C4-2B (cell line): ENCODE measurements at regions not wholly inside any gene's neighbourhood (a gene's known extent, or its start where the extent isn't known, plus 50 kb on each side); places are given as distances from the start of the nearest gene placed in this dataset.

Experiments used
- H3K27ac ChIP-seq: fragments of 450-650 bp; 2 replicates; pipeline ENCODE4 v1.5.1; 2017
- CTCF ChIP-seq: fragments of 450-650 bp; conservative IDR thresholded peaks from 2 replicates; pipeline ENCODE4 v1.5.1; 2017; ENCODE audit warnings: mild to moderate bottlenecking
- ZFX ChIP-seq: fragments of 450-650 bp; IDR thresholded peaks from 2 replicates; pipeline ENCODE4 v1.6.1; 2017

GRCh38 chr6:1024161-1024560 is 287.7 kb upstream of the FOXQ1 start:
- peak overlapping the region; percentile 41; the same call in 1 of the 2 replicates for H3K27ac ChIP-seq
- TF ChIP-seq CTCF, result no peak
- TF ChIP-seq ZFX, result no peak

GRCh38 chr6:1023229-1023628 is 288.7 kb upstream of the FOXQ1 start:
- H3K27ac ChIP-seq, result no peak overlapping the region
- TF ChIP-seq CTCF (no peak), ZFX (no peak)

- TF ChIP-seq CTCF, result no peak
- no peak for TF ChIP-seq ZFX
- no peak overlapping the region for H3K27ac ChIP-seq
Measured at GRCh38 chr6:1022719-1023118, 289.2 kb upstream of the FOXQ1 start.

GRCh38 chr6:1020837-1021236 is 291.1 kb upstream of the FOXQ1 start:
- no peak overlapping the region for H3K27ac ChIP-seq
- TF ChIP-seq ZFX, result no peak
- TF ChIP-seq CTCF, result no peak

- H3K27ac ChIP-seq, result no peak overlapping the region
- no peak for TF ChIP-seq CTCF
- TF ChIP-seq ZFX, result no peak
Measured at GRCh38 chr6:1020133-1020532, 291.8 kb upstream of the FOXQ1 start.

GRCh38 chr6:1018041-1018440 is 293.9 kb upstream of the FOXQ1 start:
- TF ChIP-seq CTCF (no peak), ZFX (no peak)
- no peak overlapping the region for H3K27ac ChIP-seq

GRCh38 chr6:1016329-1017302 is 295.3 kb upstream of the FOXQ1 start:
- H3K27ac ChIP-seq, result peak overlapping the region; percentile 87
- TF ChIP-seq CTCF, result no peak
- no peak for TF ChIP-seq ZFX
